SK-N-SH (cell line): ENCODE measurements at regions not wholly inside any gene's neighbourhood (a gene's known extent, or its start where the extent isn't known, plus 50 kb on each side); places are given as distances from the start of the nearest gene placed in this dataset.

Experiments used
- CTCF ChIA-PET: fragments of 300-600, 350-600 bp; formaldehyde crosslinking; extraction: SDS; loops from one replicate; lab custom pipeline; 2021; lab: Yijun Ruan, JAX
- POLR2A ChIA-PET: fragments of 350-600 bp; sonication (Branson Sonifier 250); formaldehyde crosslinking; extraction: SDS; loops from one replicate; lab custom pipeline; 2020; ENCODE audit warnings: antibody characterized with exemption, inconsistent platforms; lab: Yijun Ruan, JAX
- DNase-seq: peaks from one replicate; pipeline ENCODE4 v3.0.0; 2012
- H2AFZ ChIP-seq: fragments of 200-600 bp; sonication (generic); 2 replicates; pipeline ENCODE4 v1.8.1; 2016; ENCODE audit warnings: antibody characterized with exemption, mild to moderate bottlenecking, low read depth
- H3F3A ChIP-seq: fragments of 200-600 bp; sonication (generic); replicated peaks from 2 replicates; pipeline ENCODE3; 2016; ENCODE audit warnings: antibody characterized with exemption, mild to moderate bottlenecking; ENCODE audit not compliant: insufficient read depth
- H3K27ac ChIP-seq, 2 experiments: fragments of 200-500 bp in 1 of 2; fragments of 200-600 bp in 1 of 2; sonication (Bioruptor generic) in 1 of 2; sonication (generic), shearing (Covaris generic) in 1 of 2; 2 replicates each; pipeline versions ENCODE4 v1.5.1 to v1.6.1; 2014 to 2016; ENCODE audit warnings: low read depth in 2 of 2, inconsistent platforms in 1 of 2, low read length in 1 of 2, mild to moderate bottlenecking in 1 of 2, mixed read lengths in 1 of 2
- H3K27me3 ChIP-seq: fragments of 200-600 bp; sonication (generic), shearing (Covaris generic); 2 replicates; pipeline ENCODE4 v1.6.1; 2016; ENCODE audit warnings: mixed run types; ENCODE audit not compliant: insufficient read depth
- H3K36me3 ChIP-seq, 2 experiments: fragments of 200-500 bp in 1 of 2; fragments of 200-600 bp in 1 of 2; sonication (Bioruptor generic) in 1 of 2; sonication (generic) in 1 of 2; replicated peaks in 1 of 2; 2 replicates each; pipeline versions ENCODE3 to v1.5.1; 2014 to 2016; ENCODE audit warnings: low read length in 1 of 2, mild to moderate bottlenecking in 1 of 2; ENCODE audit not compliant: insufficient read depth in 2 of 2, control insufficient read depth in 1 of 2
- H3K4me1 ChIP-seq, 2 experiments: fragments of 200-500 bp in 1 of 2; fragments of 200-600 bp in 1 of 2; sonication (Bioruptor generic) in 1 of 2; sonication (generic), shearing (Covaris generic) in 1 of 2; 2 replicates each; pipeline versions ENCODE4 v1.5.1 to v1.6.1; 2014 to 2016; ENCODE audit warnings: low read depth in 1 of 2, low read length in 1 of 2, mixed run types in 1 of 2; ENCODE audit not compliant: insufficient read depth in 2 of 2, control insufficient read depth in 1 of 2
- H3K4me2 ChIP-seq: fragments of 200-600 bp; sonication (generic), shearing (Covaris generic); 2 replicates; pipeline ENCODE4 v1.6.1; 2017; ENCODE audit warnings: mixed run types
- H3K4me3 ChIP-seq, 2 experiments: fragments of 200-500 bp in 1 of 2; fragments of 200-600 bp in 1 of 2; sonication (Bioruptor generic) in 1 of 2; sonication (generic), shearing (Covaris generic) in 1 of 2; 2 replicates each; pipeline versions ENCODE4 v1.5.1 to v1.8.1; 2014 to 2016; ENCODE audit warnings: low read depth in 2 of 2, inconsistent platforms in 1 of 2, low read length in 1 of 2, mild to moderate bottlenecking in 1 of 2, mixed read lengths in 1 of 2, moderate library complexity in 1 of 2
- H3K79me2 ChIP-seq: fragments of 200-600 bp; sonication (generic); 2 replicates; pipeline ENCODE4 v1.8.1; 2017; ENCODE audit warnings: mild to moderate bottlenecking; ENCODE audit not compliant: insufficient read depth
- H3K9ac ChIP-seq: fragments of 200-600 bp; sonication (generic); 2 replicates; pipeline ENCODE4 v1.6.1; 2017; ENCODE audit warnings: mixed run types
- H3K9me2 ChIP-seq: fragments of 200-600 bp; sonication (generic); 2 replicates; pipeline ENCODE4 v1.6.1; 2017; ENCODE audit warnings: mixed run types
- H3K9me3 ChIP-seq: fragments of 200-600 bp; sonication (generic); 2 replicates; pipeline ENCODE4 v1.6.1; 2017; ENCODE audit warnings: mixed run types, mild to moderate bottlenecking, moderate library complexity
- H4K20me1 ChIP-seq: fragments of 200-600 bp; sonication (generic); 2 replicates; pipeline ENCODE4 v1.6.1; 2017; ENCODE audit warnings: mild to moderate bottlenecking, mixed run types; ENCODE audit not compliant: insufficient read depth
- CHD2 ChIP-seq: fragments of 150-350 bp; IDR thresholded peaks from 2 replicates; pipeline ENCODE4 v1.6.1; 2018; ENCODE audit warnings: low read length; ENCODE audit not compliant: partially characterized antibody
- ELF1 ChIP-seq: IDR thresholded peaks from 2 replicates; pipeline ENCODE4 v1.4.0; 2012
- EZH2phosphoT487 ChIP-seq: fragments of 200-600 bp; sonication (generic); IDR thresholded peaks from 2 replicates; pipeline ENCODE4 v1.6.1; 2017; ENCODE audit warnings: low read depth, mixed run types, mild to moderate bottlenecking, antibody characterized with exemption, moderate library complexity, borderline replicate concordance
- FOSL2 ChIP-seq: IDR thresholded peaks from 2 replicates; pipeline ENCODE4 v1.4.0; 2012; ENCODE audit warnings: low read depth, mild to moderate bottlenecking, moderate library complexity, borderline replicate concordance
- FOXJ3 ChIP-seq: sonication (generic); formaldehyde crosslinking; IDR thresholded peaks from 2 replicates; pipeline ENCODE4 v1.5.1; 2020; ENCODE audit warnings: mild to moderate bottlenecking, missing genetic modification reagents
- GABPA ChIP-seq: IDR thresholded peaks from 2 replicates; pipeline ENCODE4 v1.4.0; 2012; ENCODE audit warnings: low read depth, mild to moderate bottlenecking
- GATA2 ChIP-seq: sonication (generic); formaldehyde crosslinking; IDR thresholded peaks from 2 replicates; pipeline ENCODE4 v1.5.0; 2020; ENCODE audit warnings: mild to moderate bottlenecking, missing genetic modification reagents
- JUND ChIP-seq: IDR thresholded peaks from 2 replicates; pipeline ENCODE4 v1.4.0; 2012
- MEF2A ChIP-seq: IDR thresholded peaks from 2 replicates; pipeline ENCODE4 v1.4.0; 2012; ENCODE audit warnings: low read depth, borderline replicate concordance
- NFIC ChIP-seq: IDR thresholded peaks from 2 replicates; pipeline ENCODE4 v1.4.0; 2012; ENCODE audit warnings: borderline replicate concordance
- POLR2AphosphoS5 ChIP-seq: IDR thresholded peaks from 2 replicates; pipeline ENCODE4 v1.6.1; 2012; ENCODE audit warnings: low read depth, low read length
- RAD21 ChIP-seq: IDR thresholded peaks from 2 replicates; pipeline ENCODE4 v1.6.1; 2012; ENCODE audit warnings: mild to moderate bottlenecking, low read length
- RFX5 ChIP-seq: IDR thresholded peaks from 2 replicates; pipeline ENCODE4 v1.6.1; 2012; ENCODE audit warnings: mild to moderate bottlenecking, improper control_type of control experiment, low read length
- SMC3 ChIP-seq: IDR thresholded peaks from 2 replicates; pipeline ENCODE4 v1.6.1; 2012; ENCODE audit warnings: low read depth, low read length, improper control_type of control experiment
- TCF12 ChIP-seq: IDR thresholded peaks from 2 replicates; pipeline ENCODE4 v1.4.0; 2012
- TEAD4 ChIP-seq: IDR thresholded peaks from 2 replicates; pipeline ENCODE4 v1.4.0; 2012; ENCODE audit warnings: mild to moderate bottlenecking, borderline replicate concordance; ENCODE audit not compliant: insufficient read depth
- YY1 ChIP-seq: IDR thresholded peaks from 2 replicates; pipeline ENCODE4 v1.4.0; 2012; ENCODE audit warnings: low read depth, mild to moderate bottlenecking
- WGBS: methylation state at CpG from one replicate; pipeline ENCODE4 v1.1.6; 2017; ENCODE audit warnings: low lambda C conversion rate; 5-methylcytosine and 5-hydroxymethylcytosine counted together
- TF ChIP-seq, protein P1 (sequence below): IDR thresholded peaks from 2 replicates; pipeline ENCODE4; 2012
- TF ChIP-seq, protein P2 (sequence below): fragments of 200-600 bp; sonication (generic); IDR thresholded peaks from 2 replicates; pipeline ENCODE4 v1.6.1; 2017; ENCODE audit warnings: antibody characterized with exemption, mild to moderate bottlenecking, moderate library complexity
- TF ChIP-seq, protein P3 (sequence below): IDR thresholded peaks from 2 replicates; pipeline ENCODE4 v1.4.0; 2012; ENCODE audit warnings: low read depth, borderline replicate concordance
- TF ChIP-seq, protein P4 (sequence below): IDR thresholded peaks from 2 replicates; pipeline ENCODE4 v1.4.0; 2012; ENCODE audit warnings: low read depth, borderline replicate concordance
- TF ChIP-seq, protein P5 (sequence below): fragments of 150-350 bp; IDR thresholded peaks from 2 replicates; pipeline ENCODE4 v1.6.1; 2016; ENCODE audit warnings: mild to moderate bottlenecking, low read depth, low read length
- TF ChIP-seq, protein P6 (sequence below): IDR thresholded peaks from 2 replicates; pipeline ENCODE4 v1.4.0; 2012; ENCODE audit warnings: low read depth

DNA sequence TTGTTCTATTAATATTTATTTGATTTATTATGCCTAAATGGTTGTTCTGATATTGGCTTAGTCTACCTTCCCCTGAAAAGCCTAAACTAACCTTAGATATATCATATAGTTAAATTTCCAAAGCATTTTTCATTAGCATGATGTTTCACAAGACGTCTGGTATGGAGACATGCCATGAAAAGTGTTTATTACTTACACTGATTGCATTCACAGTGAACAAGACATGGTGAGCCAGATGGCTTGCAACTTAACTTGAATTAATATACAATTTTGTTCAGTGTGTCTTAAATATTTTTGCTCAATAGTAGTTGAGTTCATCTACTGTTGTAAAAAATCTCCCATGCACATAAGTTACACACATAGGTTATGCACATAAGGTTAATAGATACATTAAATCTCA lies 758.4 kb downstream of the NSUN3 start:
- H3K27me3 ChIP-seq: no peaks in the 10 kb centered on the region
- CTCF ChIA-PET: no interaction called here
- no peak for DNase-seq

DNA sequence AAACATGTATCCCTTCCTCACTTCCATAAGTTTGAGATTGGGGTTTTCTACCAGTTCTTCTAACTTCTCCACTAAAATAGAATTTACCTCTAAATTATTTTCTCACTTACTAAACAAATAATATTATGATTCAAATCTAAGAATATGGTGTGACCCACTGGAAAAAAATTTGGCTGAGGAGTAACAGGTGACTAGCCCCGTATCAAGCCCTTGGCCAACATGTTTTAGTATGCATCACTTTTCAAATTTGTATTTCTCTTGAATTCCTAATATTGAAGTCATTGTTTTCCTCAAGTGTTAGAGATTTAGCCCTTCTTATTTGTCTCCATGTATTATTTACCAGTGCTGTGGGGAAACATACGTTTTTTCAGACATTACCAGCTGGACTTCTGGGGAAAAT lies 759.4 kb downstream of the NSUN3 start:
- H3K79me2 ChIP-seq: no peaks in the 10 kb centered on the region
- H3K27ac ChIP-seq: no peak overlapping the region
- no peaks in the 10 kb centered on the region for H3K4me1 ChIP-seq
- no peaks in the 10 kb centered on the region for H3F3A ChIP-seq
- no peak for DNase-seq
- no peak overlapping the region for H3K4me3 ChIP-seq
- no peaks in the 10 kb centered on the region for H3K9me2 ChIP-seq
- 14% methylated on average over 2 of the region's 2 CpGs for WGBS
- H3K36me3 ChIP-seq: no peaks in the 10 kb centered on the region
- CTCF ChIA-PET: no interaction called here
- no peak overlapping the region for H3K4me2 ChIP-seq
- no peaks in the 10 kb centered on the region for H3K9me3 ChIP-seq
- H3K9ac ChIP-seq: no peak overlapping the region
- no peaks in the 10 kb centered on the region for H3K27me3 ChIP-seq
- POLR2A ChIA-PET: no interaction called here
- no peaks in the 10 kb centered on the region for H4K20me1 ChIP-seq
- H2AFZ ChIP-seq: no peak overlapping the region
- no peak for TF ChIP-seq GATA2 (CRISPR knock-in tag)
- no peak for TF ChIP-seq YY1
- TF ChIP-seq SMC3: no peak
- TF ChIP-seq NFIC: no peak
- no peak for TF ChIP-seq TCF12
- no peak for TF ChIP-seq GABPA
- TF ChIP-seq, protein P1, sequence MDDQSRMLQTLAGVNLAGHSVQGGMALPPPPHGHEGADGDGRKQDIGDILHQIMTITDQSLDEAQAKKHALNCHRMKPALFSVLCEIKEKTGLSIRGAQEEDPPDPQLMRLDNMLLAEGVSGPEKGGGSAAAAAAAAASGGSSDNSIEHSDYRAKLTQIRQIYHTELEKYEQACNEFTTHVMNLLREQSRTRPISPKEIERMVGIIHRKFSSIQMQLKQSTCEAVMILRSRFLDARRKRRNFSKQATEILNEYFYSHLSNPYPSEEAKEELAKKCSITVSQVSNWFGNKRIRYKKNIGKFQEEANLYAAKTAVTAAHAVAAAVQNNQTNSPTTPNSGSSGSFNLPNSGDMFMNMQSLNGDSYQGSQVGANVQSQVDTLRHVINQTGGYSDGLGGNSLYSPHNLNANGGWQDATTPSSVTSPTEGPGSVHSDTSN: no peak
- TF ChIP-seq TEAD4: no peak
- TF ChIP-seq RFX5: no peak
- TF ChIP-seq, protein P2, sequence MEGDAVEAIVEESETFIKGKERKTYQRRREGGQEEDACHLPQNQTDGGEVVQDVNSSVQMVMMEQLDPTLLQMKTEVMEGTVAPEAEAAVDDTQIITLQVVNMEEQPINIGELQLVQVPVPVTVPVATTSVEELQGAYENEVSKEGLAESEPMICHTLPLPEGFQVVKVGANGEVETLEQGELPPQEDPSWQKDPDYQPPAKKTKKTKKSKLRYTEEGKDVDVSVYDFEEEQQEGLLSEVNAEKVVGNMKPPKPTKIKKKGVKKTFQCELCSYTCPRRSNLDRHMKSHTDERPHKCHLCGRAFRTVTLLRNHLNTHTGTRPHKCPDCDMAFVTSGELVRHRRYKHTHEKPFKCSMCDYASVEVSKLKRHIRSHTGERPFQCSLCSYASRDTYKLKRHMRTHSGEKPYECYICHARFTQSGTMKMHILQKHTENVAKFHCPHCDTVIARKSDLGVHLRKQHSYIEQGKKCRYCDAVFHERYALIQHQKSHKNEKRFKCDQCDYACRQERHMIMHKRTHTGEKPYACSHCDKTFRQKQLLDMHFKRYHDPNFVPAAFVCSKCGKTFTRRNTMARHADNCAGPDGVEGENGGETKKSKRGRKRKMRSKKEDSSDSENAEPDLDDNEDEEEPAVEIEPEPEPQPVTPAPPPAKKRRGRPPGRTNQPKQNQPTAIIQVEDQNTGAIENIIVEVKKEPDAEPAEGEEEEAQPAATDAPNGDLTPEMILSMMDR: no peak
- no peak for TF ChIP-seq POLR2AphosphoS5
- TF ChIP-seq CHD2: no peak
- TF ChIP-seq RAD21: no peak

More for the DNA sequence above, 758.4 kb downstream of the NSUN3 start:
- no peak overlapping the region for H3K9ac ChIP-seq
- TF ChIP-seq NFIC (no peak), ELF1 (no peak), MEF2A (no peak), GATA2 (CRISPR knock-in tag) (no peak), TCF12 (no peak), FOSL2 (no peak), EZH2phosphoT487 (no peak), CHD2 (no peak), TEAD4 (no peak), SMC3 (no peak), JUND (no peak), RAD21 (no peak), FOXJ3 (no peak)
- TF ChIP-seq, protein P3, sequence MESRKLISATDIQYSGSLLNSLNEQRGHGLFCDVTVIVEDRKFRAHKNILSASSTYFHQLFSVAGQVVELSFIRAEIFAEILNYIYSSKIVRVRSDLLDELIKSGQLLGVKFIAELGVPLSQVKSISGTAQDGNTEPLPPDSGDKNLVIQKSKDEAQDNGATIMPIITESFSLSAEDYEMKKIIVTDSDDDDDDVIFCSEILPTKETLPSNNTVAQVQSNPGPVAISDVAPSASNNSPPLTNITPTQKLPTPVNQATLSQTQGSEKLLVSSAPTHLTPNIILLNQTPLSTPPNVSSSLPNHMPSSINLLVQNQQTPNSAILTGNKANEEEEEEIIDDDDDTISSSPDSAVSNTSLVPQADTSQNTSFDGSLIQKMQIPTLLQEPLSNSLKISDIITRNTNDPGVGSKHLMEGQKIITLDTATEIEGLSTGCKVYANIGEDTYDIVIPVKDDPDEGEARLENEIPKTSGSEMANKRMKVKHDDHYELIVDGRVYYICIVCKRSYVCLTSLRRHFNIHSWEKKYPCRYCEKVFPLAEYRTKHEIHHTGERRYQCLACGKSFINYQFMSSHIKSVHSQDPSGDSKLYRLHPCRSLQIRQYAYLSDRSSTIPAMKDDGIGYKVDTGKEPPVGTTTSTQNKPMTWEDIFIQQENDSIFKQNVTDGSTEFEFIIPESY: no peak
- TF ChIP-seq, protein P4, sequence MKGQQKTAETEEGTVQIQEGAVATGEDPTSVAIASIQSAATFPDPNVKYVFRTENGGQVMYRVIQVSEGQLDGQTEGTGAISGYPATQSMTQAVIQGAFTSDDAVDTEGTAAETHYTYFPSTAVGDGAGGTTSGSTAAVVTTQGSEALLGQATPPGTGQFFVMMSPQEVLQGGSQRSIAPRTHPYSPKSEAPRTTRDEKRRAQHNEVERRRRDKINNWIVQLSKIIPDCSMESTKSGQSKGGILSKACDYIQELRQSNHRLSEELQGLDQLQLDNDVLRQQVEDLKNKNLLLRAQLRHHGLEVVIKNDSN: no peak
- TF ChIP-seq, protein P5, sequence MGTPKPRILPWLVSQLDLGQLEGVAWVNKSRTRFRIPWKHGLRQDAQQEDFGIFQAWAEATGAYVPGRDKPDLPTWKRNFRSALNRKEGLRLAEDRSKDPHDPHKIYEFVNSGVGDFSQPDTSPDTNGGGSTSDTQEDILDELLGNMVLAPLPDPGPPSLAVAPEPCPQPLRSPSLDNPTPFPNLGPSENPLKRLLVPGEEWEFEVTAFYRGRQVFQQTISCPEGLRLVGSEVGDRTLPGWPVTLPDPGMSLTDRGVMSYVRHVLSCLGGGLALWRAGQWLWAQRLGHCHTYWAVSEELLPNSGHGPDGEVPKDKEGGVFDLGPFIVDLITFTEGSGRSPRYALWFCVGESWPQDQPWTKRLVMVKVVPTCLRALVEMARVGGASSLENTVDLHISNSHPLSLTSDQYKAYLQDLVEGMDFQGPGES: no peak
- TF ChIP-seq, protein P6, sequence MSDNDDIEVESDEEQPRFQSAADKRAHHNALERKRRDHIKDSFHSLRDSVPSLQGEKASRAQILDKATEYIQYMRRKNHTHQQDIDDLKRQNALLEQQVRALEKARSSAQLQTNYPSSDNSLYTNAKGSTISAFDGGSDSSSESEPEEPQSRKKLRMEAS: no peak
- TF ChIP-seq, all 33 proteins: peak for 0
- Histone ChIP-seq H3K27ac (no peak overlapping the region), H2AFZ (no peak overlapping the region), H3K4me3 (no peak overlapping the region), H3K9me3 (no peaks in the 10 kb centered on the region), H3K9me2 (no peaks in the 10 kb centered on the region), H3K79me2 (no peaks in the 10 kb centered on the region), H3F3A (no peaks in the 10 kb centered on the region), H4K20me1 (no peaks in the 10 kb centered on the region), H3K4me2 (no peak overlapping the region), H3K4me1 (no peaks in the 10 kb centered on the region), H3K36me3 (no peaks in the 10 kb centered on the region)
- POLR2A ChIA-PET: no interaction called here
- WGBS: 21% methylated on average over 1 of the region's 1 CpG
